ENCODE measurements at regions not wholly inside any gene's neighbourhood (a gene's known extent, or its start where the extent isn't known, plus 50 kb on each side); places are given as distances from the start of the nearest gene placed in this dataset.

GRCh38 chr1:213530611-213531320 is 457.0 kb upstream of the PROX1 start:
- TF ChIP-seq CDX4 (CRISPR knock-in tag; IDR thresholded peaks at IDR 0.05; ENCODE audit: borderline replicate concordance), result no peak
- TF ChIP-seq NFATC4 (CRISPR knock-in tag; IDR thresholded peaks at IDR 0.05), result no peak
- TF ChIP-seq SOX15 (CRISPR knock-in tag; IDR thresholded peaks at IDR 0.05), result no peak
- no peak for TF ChIP-seq FOXK1 (CRISPR knock-in tag; IDR thresholded peaks at IDR 0.05)
- no peak for TF ChIP-seq ZNF671 (CRISPR knock-in tag; IDR thresholded peaks at IDR 0.05)
- TF ChIP-seq NR1H2 (CRISPR knock-in tag; IDR thresholded peaks at IDR 0.05), result no peak
- TF ChIP-seq, protein P1, sequence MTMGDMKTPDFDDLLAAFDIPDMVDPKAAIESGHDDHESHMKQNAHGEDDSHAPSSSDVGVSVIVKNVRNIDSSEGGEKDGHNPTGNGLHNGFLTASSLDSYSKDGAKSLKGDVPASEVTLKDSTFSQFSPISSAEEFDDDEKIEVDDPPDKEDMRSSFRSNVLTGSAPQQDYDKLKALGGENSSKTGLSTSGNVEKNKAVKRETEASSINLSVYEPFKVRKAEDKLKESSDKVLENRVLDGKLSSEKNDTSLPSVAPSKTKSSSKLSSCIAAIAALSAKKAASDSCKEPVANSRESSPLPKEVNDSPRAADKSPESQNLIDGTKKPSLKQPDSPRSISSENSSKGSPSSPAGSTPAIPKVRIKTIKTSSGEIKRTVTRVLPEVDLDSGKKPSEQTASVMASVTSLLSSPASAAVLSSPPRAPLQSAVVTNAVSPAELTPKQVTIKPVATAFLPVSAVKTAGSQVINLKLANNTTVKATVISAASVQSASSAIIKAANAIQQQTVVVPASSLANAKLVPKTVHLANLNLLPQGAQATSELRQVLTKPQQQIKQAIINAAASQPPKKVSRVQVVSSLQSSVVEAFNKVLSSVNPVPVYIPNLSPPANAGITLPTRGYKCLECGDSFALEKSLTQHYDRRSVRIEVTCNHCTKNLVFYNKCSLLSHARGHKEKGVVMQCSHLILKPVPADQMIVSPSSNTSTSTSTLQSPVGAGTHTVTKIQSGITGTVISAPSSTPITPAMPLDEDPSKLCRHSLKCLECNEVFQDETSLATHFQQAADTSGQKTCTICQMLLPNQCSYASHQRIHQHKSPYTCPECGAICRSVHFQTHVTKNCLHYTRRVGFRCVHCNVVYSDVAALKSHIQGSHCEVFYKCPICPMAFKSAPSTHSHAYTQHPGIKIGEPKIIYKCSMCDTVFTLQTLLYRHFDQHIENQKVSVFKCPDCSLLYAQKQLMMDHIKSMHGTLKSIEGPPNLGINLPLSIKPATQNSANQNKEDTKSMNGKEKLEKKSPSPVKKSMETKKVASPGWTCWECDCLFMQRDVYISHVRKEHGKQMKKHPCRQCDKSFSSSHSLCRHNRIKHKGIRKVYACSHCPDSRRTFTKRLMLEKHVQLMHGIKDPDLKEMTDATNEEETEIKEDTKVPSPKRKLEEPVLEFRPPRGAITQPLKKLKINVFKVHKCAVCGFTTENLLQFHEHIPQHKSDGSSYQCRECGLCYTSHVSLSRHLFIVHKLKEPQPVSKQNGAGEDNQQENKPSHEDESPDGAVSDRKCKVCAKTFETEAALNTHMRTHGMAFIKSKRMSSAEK (CRISPR knock-in tag; IDR thresholded peaks at IDR 0.05; ENCODE audit: borderline replicate concordance), result no peak
- no peak for TF ChIP-seq ELF4 (CRISPR knock-in tag; IDR thresholded peaks at IDR 0.05; ENCODE audit: low read depth)
- no peak for TF ChIP-seq IRF2 (CRISPR knock-in tag; IDR thresholded peaks at IDR 0.05; ENCODE audit: borderline replicate concordance, low read depth)
- TF ChIP-seq PRRX2 (CRISPR knock-in tag; IDR thresholded peaks at IDR 0.05), result no peak
- no peak overlapping the region for H3K4me3 Mint-ChIP-seq
- no peak for DNase-seq (ENCODE audit: low spot score)
- no peaks in the 10 kb centered on the region for H3K36me3 Mint-ChIP-seq
- H3K4me1 Mint-ChIP-seq, result peaks cover 16% of the 10 kb centered on the region
- no peaks in the 10 kb centered on the region; the same call in 1 of the 2 replicates for H3K27me3 Mint-ChIP-seq (ENCODE audit: low read depth)
- H3K27ac Mint-ChIP-seq, result no peak overlapping the region
- CTCF ChIA-PET, result no interaction called here
- peaks cover 11% of the 10 kb centered on the region for H3K9me3 Mint-ChIP-seq
- peak; percentile 75 for ATAC-seq
- POLR2A ChIA-PET, result no interaction called here

- no peaks in the 10 kb centered on the region; the same call in 1 of the 2 replicates for H3K27me3 Mint-ChIP-seq (ENCODE audit: low read depth)
- H3K9me3 Mint-ChIP-seq, result peaks cover 11% of the 10 kb centered on the region
- no peak for DNase-seq (ENCODE audit: low spot score)
- H3K27ac Mint-ChIP-seq, result no peak overlapping the region
- H3K4me1 Mint-ChIP-seq, result peaks cover 16% of the 10 kb centered on the region
- ChIA-PET CTCF (no interaction called here), POLR2A (no interaction called here)
- ATAC-seq, result no peak
- no peaks in the 10 kb centered on the region for H3K36me3 Mint-ChIP-seq
- H3K4me3 Mint-ChIP-seq, result no peak overlapping the region
- TF ChIP-seq ZNF416 (CRISPR knock-in tag; IDR thresholded peaks at IDR 0.05), result no peak
- no peak for TF ChIP-seq ZNF263 (CRISPR knock-in tag; IDR thresholded peaks at IDR 0.05; ENCODE audit: low read depth)
- no peak for TF ChIP-seq NFYB (CRISPR knock-in tag; conservative IDR thresholded peaks at IDR 0.05; ENCODE audit: low read depth)
- no peak for TF ChIP-seq E2F1 (CRISPR knock-in tag; IDR thresholded peaks at IDR 0.05)
- TF ChIP-seq, protein P2, sequence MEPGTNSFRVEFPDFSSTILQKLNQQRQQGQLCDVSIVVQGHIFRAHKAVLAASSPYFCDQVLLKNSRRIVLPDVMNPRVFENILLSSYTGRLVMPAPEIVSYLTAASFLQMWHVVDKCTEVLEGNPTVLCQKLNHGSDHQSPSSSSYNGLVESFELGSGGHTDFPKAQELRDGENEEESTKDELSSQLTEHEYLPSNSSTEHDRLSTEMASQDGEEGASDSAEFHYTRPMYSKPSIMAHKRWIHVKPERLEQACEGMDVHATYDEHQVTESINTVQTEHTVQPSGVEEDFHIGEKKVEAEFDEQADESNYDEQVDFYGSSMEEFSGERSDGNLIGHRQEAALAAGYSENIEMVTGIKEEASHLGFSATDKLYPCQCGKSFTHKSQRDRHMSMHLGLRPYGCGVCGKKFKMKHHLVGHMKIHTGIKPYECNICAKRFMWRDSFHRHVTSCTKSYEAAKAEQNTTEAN (CRISPR knock-in tag; IDR thresholded peaks at IDR 0.05), result no peak
- TF ChIP-seq GABPB1 (CRISPR knock-in tag; IDR thresholded peaks at IDR 0.05), result no peak
- TF ChIP-seq EMX1 (CRISPR knock-in tag; IDR thresholded peaks at IDR 0.05), result no peak
- TF ChIP-seq, protein P3, sequence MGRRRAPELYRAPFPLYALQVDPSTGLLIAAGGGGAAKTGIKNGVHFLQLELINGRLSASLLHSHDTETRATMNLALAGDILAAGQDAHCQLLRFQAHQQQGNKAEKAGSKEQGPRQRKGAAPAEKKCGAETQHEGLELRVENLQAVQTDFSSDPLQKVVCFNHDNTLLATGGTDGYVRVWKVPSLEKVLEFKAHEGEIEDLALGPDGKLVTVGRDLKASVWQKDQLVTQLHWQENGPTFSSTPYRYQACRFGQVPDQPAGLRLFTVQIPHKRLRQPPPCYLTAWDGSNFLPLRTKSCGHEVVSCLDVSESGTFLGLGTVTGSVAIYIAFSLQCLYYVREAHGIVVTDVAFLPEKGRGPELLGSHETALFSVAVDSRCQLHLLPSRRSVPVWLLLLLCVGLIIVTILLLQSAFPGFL (CRISPR knock-in tag; IDR thresholded peaks at IDR 0.05; ENCODE audit: borderline replicate concordance), result no peak
- TF ChIP-seq HMGA2 (CRISPR knock-in tag; IDR thresholded peaks at IDR 0.05), result no peak
- no peak for TF ChIP-seq SMAD4 (CRISPR knock-in tag; IDR thresholded peaks at IDR 0.05)
- no peak for TF ChIP-seq SP1 (CRISPR knock-in tag; conservative IDR thresholded peaks at IDR 0.05)
- TF ChIP-seq AR (CRISPR knock-in tag; IDR thresholded peaks at IDR 0.05), result no peak
- TF ChIP-seq KAT7 (CRISPR knock-in tag; IDR thresholded peaks at IDR 0.05; ENCODE audit: borderline replicate concordance), result no peak
Measured at GRCh38 chr1:213531369-213532310, 456.1 kb upstream of the PROX1 start.
